Activated naive CD8-positive, alpha-beta T cell treated with anti-CD3 and anti-CD28 coated beads, Interleukin-2, amount 50 U/mL, for 16 hours (primary cell): ENCODE measurements at regions not wholly inside any gene's neighbourhood (a gene's known extent, or its start where the extent isn't known, plus 50 kb on each side); places are given as distances from the start of the nearest gene placed in this dataset.

ENCODE experiments used
- DNase-seq: peaks from one replicate; pipeline ENCODE4 v3.0.0-alpha.2; 2020; ENCODE audit warnings: low read depth, low spot score

- no peak for DNase-seq
These were observed 80.4 kb upstream of the DIO3 start for GRCh38 chr14:101480747-101481530.

- no peak for DNase-seq
These were observed 79.7 kb upstream of the DIO3 start for GRCh38 chr14:101481557-101481956.

- DNase-seq, result no peak
These were observed 79.2 kb upstream of the DIO3 start for GRCh38 chr14:101482066-101482465.

- DNase-seq, result no peak
These were observed 77.5 kb upstream of the DIO3 start for GRCh38 chr14:101483829-101484228.

GRCh38 chr14:101489092-101489760 is 72.1 kb upstream of the DIO3 start:
- DNase-seq, result no peak

GRCh38 chr14:101490771-101491170 is 70.5 kb upstream of the DIO3 start:
- no peak for DNase-seq

- DNase-seq, result no peak
These were observed 69.5 kb upstream of the DIO3 start for GRCh38 chr14:101491841-101492240.

- no peak for DNase-seq
These were observed 68.6 kb upstream of the DIO3 start for GRCh38 chr14:101492716-101493115.

- no peak for DNase-seq
These were observed 66.5 kb upstream of the DIO3 start for GRCh38 chr14:101494826-101495225.

GRCh38 chr14:101495284-101495683 is 66.0 kb upstream of the DIO3 start:
- DNase-seq, result no peak

GRCh38 chr14:101495827-101496775 is 65.2 kb upstream of the DIO3 start:
- no peak for DNase-seq

GRCh38 chr14:101496776-101497683 is 64.3 kb upstream of the DIO3 start:
- DNase-seq, result no peak

- DNase-seq, result no peak
These were observed 63.4 kb upstream of the DIO3 start for GRCh38 chr14:101497684-101498525.

GRCh38 chr14:101498526-101498860 is 62.8 kb upstream of the DIO3 start:
- DNase-seq, result no peak

- DNase-seq, result no peak
These were observed 62.2 kb upstream of the DIO3 start for GRCh38 chr14:101499080-101499479.

- no peak for DNase-seq
These were observed 61.8 kb upstream of the DIO3 start for GRCh38 chr14:101499513-101499912.

- DNase-seq, result no peak
These were observed 61.2 kb upstream of the DIO3 start for GRCh38 chr14:101500061-101500460.

GRCh38 chr14:101500681-101501080 is 60.6 kb upstream of the DIO3 start:
- no peak for DNase-seq

GRCh38 chr14:101501341-101501740 is 60.0 kb upstream of the DIO3 start:
- no peak for DNase-seq
